IPS-NIHi7 (cell line): ENCODE measurements at regions not wholly inside any gene's neighbourhood (a gene's known extent, or its start where the extent isn't known, plus 50 kb on each side); places are given as distances from the start of the nearest gene placed in this dataset.

ENCODE experiments used
- DNase-seq: peaks from one replicate; pipeline ENCODE4 v3.0.0; 2012; ENCODE audit warnings: mixed read lengths; ENCODE audit errors: extremely low spot score

DNA sequence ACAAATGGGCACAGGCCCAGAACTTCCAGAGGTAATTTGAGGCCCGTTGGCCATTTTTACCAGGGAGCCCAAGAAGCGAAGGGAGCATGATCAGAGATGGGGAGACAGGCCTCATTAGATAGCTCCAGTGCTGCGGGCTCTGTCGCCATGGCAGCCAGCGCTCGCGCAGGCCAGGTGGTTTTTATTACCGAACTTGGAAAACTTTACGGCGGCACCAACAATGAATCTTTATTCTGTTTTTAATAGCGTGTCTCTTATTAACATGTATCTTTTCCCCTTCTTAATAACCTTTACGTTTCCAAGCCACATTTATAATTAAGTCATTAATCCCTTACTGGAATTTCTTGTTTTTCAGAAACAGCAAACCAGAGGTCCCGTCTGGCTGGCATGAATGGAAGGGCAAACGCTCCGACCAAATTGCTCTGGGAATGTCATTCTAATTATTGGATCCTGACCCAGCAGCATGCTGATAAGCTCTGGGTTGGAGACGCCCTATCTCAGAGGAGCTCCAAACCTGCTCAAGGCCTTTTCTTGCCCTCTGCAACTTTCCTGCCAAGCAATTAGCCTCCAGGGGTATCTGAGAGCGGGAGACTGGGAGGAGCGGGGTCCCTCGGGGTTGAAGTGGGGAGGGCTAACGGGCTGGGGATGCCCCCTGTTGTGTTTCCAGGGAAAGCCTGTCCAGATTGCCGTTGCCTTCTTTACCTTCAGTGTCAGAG, 256.4 kb downstream of the TLE3 start:
- DNase-seq: no peak

DNA sequence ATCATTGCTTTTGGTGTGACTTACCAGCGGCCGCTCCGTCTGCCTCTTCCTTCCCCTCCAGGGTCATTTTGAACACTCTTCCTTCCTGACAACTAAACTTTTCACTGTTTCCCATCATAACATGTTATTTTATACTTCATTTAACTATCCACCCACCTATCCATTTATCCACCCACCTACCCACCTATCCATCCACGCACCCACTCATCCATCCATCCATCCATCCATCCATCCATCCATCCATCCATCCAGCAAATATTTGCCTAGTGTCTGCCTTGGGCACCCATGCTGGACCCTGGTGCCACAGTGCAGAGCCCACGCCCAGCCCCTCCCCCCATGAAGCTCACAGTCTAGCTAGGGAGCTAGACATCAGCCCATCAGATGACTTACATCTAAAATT, 254.9 kb downstream of the TLE3 start:
- DNase-seq: no peak

- DNase-seq: no peak
These were observed 254.3 kb downstream of the TLE3 start for GRCh38 chr15:69843276-69843899.

DNA sequence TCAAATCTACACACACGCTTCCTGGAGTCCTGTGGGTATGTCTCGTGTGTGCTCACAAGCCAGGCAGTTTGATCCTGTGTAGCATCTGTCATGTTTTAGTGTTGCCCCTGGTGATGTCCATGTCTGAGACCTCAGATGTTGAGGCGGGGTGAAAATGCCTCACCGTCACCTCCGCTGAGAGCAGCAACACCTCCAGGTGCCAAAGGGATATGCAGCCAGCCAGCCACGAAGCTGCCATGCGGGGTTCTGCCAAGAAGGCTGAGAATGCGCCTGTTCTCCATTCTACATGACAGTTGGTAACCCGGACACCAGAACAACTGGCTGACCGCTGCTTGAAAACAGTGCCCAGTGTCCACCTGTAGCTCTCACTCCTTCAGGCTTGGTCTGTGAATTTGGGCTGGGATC, 253.8 kb downstream of the TLE3 start:
- no peak for DNase-seq

GRCh38 chr15:69845159-69845558, 252.6 kb downstream of the TLE3 start:
- no peak for DNase-seq

DNA sequence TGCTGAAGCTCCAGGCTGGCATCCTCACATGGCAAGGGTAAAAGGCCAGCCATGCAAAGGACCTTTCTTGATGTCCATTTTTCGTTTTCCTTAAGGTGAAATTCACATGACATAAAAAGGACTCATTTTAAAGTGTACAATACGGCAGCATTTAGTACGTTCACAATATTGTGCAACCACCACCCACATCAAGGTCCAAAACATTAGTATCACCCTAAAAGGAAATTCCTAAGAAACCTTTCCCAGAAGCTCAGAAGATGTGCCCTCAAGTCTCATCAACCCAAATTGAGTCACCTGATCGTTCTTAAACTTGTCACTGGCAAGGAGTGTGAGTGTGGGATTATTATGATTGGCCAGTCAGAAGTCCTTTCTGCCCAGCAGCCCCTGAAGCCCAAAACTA, 250.1 kb downstream of the TLE3 start:
- no peak for DNase-seq

DNA sequence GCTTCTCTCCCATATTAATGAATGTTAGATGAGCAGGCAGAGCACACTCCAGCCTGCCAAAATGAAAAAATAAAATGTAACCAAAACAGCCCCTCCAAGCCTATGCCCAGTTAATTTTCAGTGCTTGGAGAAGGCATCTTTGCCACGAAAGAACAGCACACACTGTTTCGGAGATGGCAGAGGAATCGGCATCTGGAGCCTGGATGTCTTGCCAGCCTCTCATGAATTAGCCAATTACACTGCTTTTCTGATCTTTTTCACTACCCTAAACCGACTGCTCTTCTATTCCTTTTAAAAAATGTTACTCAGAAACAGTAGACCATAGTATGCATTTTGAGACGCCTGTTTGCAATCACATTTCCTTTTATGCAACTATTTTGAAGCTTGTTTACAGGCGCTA, 249.6 kb downstream of the TLE3 start:
- DNase-seq: no peak

- DNase-seq: no peak
These were observed 249.0 kb downstream of the TLE3 start for GRCh38 chr15:69848551-69849231.

- no peak for DNase-seq
These were observed 248.5 kb downstream of the TLE3 start for GRCh38 chr15:69849232-69849610.

GRCh38 chr15:69852482-69852881, 245.2 kb downstream of the TLE3 start:
- DNase-seq: no peak

- DNase-seq: no peak
These were observed 244.8 kb downstream of the TLE3 start for GRCh38 chr15:69852916-69853315.

GRCh38 chr15:69853544-69853951, 244.2 kb downstream of the TLE3 start:
- peak; percentile 69 for DNase-seq

DNA sequence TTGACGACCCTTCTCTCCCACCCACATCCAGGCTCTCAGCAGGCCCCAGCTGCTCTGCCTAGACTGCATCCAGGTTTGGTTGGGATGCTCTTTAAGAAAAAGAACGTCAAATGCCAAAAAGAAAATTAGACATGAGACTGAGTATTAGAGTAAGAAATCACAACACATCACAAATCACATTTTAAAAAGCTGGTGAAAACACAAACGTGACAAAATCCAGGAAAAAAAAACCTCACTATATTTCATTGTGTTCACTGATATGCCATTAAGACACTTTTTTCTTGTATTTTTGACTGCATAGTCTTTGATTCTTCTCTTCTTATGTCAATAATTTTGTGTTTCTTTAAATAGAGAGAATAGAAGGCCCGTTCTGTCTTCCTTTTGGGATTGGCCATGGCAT, 243.7 kb downstream of the TLE3 start:
- no peak for DNase-seq

DNA sequence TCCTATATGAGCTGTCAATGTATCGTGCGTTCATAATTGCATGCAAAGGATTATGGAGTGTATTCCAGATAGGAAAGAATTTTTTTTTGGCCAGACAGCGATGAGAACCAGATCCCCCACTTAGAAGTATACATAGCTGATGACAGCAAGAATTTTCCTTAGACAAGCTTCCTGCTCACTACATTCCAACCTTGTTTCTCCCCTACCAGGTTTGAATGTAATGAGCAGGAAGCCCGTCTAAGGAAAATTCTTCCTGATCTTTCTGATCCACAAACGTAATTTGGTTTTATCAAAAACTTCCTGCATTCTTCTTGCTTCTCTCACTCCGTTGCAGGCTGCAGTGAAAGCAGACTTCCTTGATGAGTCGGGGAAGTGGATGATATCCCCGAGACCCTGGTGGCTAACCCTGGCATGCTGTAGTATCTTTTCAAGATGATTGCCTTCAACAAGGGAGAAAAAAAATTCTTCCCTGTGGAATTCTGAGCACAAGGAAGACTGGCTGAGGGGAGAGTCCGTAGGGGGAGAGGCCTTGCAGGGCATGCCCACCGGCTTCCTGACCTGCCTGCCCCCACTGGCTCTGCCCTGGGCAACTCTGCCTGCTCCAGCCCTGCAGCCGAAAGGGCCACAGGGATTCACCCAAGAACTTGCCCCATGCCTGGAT, 243.1 kb downstream of the TLE3 start:
- DNase-seq: no peak

DNA sequence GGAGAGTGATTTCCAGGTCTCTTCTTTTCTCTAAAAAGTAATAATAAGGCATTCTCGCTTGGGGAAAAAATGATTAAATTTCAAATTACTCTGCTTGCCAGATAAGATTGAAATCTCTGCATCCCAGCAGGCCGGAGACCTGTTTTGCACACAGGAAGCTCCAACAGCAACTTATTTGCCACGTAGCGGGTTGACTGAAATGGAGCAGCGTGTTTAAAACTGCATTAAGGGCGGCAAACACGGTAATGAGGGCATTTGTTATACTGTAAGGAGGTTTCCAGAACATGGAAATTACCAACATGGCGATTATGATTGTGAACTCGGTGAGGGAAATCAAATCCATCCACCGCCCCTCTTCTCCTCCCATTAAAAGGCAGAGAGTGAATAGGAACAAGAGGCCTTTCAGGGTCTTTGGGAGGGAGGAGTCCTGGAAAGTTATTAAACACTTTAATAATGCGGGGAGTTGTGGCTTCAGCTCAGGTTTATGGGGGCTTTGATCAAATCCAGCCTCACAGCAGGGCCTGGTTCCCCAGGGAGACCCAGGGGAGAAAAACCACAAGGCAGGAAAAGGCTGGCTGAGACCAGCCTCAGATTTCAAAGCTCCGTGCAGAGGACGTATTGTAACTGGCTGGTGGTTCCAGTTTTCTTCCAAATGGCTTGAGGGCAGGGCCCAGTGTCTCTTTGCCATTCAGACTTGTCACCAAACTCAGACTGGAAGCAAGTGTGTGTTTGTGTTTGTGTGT, 242.3 kb downstream of the TLE3 start:
- no peak for DNase-seq

GRCh38 chr15:69857250-69857649, 240.5 kb downstream of the TLE3 start:
- no peak for DNase-seq

DNA sequence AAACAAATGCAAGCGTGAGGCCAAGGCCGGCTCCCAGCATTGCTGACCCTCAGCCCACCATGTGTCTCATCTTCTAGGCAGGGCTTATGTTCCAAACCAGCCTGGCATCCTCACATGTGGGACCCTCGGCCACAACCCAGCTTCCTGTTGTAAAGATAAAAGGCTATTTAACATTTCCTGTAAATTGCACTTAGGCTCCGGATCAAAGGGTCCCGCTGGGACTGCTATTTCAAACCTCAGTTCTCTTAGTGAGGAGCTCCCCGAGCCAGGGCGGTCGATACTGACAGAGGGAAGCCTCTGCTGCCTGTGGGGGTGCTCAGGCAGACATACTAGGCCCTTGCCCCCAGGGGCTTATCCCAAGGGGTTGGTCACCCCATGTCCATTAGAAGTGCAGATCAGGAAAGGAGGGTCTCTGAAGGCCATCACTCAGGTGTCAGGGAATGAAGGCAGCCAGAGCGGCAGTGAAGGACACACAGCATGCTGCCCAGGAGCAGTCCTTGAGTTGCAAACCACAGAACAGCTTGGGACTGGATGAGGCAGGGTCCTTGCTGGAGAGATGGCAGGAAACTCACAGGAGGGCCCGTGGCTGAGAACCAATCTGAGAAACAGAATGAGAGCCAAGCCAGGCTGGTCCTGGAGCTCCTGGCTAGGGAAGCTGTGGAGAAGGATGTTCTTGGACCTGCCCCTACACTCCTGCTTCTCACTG, 239.9 kb downstream of the TLE3 start:
- no peak for DNase-seq

DNA sequence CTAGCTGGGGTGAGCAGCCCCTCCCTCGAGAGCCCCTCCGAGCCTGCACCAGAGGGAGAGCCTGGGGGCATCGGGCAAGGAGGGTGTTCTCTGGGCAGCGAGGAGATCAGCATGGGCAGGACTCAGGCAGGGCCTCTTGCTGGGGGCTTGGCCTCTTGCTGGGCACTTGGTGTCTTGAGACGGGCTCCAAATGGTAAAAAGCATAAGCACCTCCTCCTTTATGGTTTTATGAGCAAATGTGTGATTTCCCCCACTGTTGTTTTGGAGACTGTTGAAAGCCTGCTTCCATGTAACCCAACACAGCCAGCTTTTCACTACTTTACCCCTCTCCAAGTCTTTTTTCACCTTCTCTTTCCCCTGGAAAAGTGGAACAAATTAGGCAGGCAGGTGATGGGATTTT, 239.3 kb downstream of the TLE3 start:
- DNase-seq: no peak

- no peak for DNase-seq
These were observed 237.9 kb downstream of the TLE3 start for GRCh38 chr15:69859866-69860265.

GRCh38 chr15:69860321-69860720, 237.4 kb downstream of the TLE3 start:
- no peak for DNase-seq

- DNase-seq: no peak
These were observed 236.8 kb downstream of the TLE3 start for GRCh38 chr15:69860921-69861320.
